ENCODE measurements at regions not wholly inside any gene's neighbourhood (a gene's known extent, or its start where the extent isn't known, plus 50 kb on each side); places are given as distances from the start of the nearest gene placed in this dataset.

- 0 out of 4 replicates have a peak, but pooled peaks of 1 of the 2 experiments have one; percentile 45 for TF ChIP-seq HMGXB4 (CRISPR knock-in tag; IDR thresholded peaks at IDR 0.05; ENCODE audit: borderline replicate concordance in 1 of 2, low read depth in 1 of 2)
- TF ChIP-seq CEBPG (CRISPR knock-in tag; IDR thresholded peaks at IDR 0.05): 0 out of 2 replicates have a peak, but pooled peaks have one; percentile 6
- 0 out of 2 replicates have a peak, but pooled peaks have one; percentile 35 for TF ChIP-seq ZBTB33 (CRISPR knock-in tag; IDR thresholded peaks at IDR 0.05)
- TF ChIP-seq LCORL (IDR thresholded peaks at IDR 0.05): no peak
- 0 out of 2 replicates have a peak, but pooled peaks have one; percentile 21 for TF ChIP-seq LCORL (CRISPR knock-in tag; IDR thresholded peaks at IDR 0.05)
- no peak for TF ChIP-seq ZNF12 (CRISPR knock-in tag; IDR thresholded peaks at IDR 0.05)
- no peak for TF ChIP-seq TCF7 (IDR thresholded peaks at IDR 0.05; ENCODE audit: low read depth)
- no peak for TF ChIP-seq ZNF543 (CRISPR knock-in tag; IDR thresholded peaks at IDR 0.05)
- TF ChIP-seq MAX (IDR thresholded peaks at IDR 0.05): no peak
- TF ChIP-seq DNMT1 (CRISPR knock-in tag; IDR thresholded peaks at IDR 0.05): 0 out of 2 replicates have a peak, but pooled peaks have one; percentile 76
- peak; percentile 44; the same call in 1 of the 2 replicates for TF ChIP-seq MEF2D (CRISPR knock-in tag; IDR thresholded peaks at IDR 0.05)
- peak; percentile 30; the same call in 1 of the 2 replicates for TF ChIP-seq FOSL2 (CRISPR knock-in tag; IDR thresholded peaks at IDR 0.05)
- TF ChIP-seq IKZF1 (IDR thresholded peaks at IDR 0.05): no peak
- peak; percentile 97 for TF ChIP-seq STAG1 (CRISPR knock-in tag; IDR thresholded peaks at IDR 0.05)
These were observed 123.0 kb upstream of the PZP start (continued) for GRCh38 chr12:9331218-9331626.
